GM12892 (cell line): ENCODE measurements at regions not wholly inside any gene's neighbourhood (a gene's known extent, or its start where the extent isn't known, plus 50 kb on each side); places are given as distances from the start of the nearest gene placed in this dataset.

Experiments used
- POLR2A ChIP-seq: IDR thresholded peaks from 2 replicates; pipeline ENCODE4 v1.6.1; 2011; ENCODE audit warnings: low read depth, low read length, control low read depth
- POLR2AphosphoS5 ChIP-seq: IDR thresholded peaks from 2 replicates; pipeline ENCODE4 v1.6.1; 2011; ENCODE audit warnings: low read depth, low read length, control low read depth

DNA sequence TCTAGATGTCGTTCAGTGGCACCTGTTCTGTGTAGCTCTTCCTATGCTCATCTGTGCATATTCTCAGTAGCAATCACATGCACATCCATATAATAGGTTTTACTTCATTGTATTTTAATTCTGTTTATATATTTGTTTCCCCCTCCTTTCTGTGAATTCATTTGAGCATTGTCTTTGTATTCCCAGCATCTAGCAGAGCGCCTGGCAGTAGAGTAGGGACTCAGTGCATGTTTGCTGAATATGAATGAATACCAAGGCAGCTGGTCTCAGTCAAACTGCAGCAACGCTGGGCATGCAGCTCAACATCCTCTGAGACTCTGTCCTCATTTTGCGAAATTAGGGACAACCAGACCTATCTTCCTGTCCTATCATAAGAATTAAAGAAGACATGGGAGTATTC lies 330.1 kb downstream of the SPRY2 start:
- TF ChIP-seq POLR2A (no peak), POLR2AphosphoS5 (no peak)
